ENCODE measurements at regions not wholly inside any gene's neighbourhood (a gene's known extent, or its start where the extent isn't known, plus 50 kb on each side); places are given as distances from the start of the nearest gene placed in this dataset.

DNA sequence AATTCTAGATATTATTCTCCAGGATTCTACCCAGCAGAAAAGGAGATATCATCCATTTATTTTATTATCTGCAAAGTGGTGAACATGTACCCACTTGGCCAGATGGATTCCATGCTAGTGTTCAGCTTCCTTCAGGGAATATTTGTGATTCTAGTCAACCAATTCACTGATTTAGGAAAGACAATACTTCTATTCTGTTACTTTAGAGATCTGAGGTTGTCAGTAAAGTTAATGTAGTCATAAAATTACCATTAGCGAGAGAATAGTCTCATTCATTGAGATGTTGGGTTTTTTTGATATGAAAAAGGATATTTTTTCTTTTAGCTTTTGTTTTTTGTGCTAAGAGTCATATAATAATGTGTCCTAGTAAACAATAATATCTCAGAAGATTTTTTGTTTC is 222.8 kb downstream of the CGGBP1 start:
- ATAC-seq = no peak
- no peak for TF ChIP-seq POLR2A (IDR thresholded peaks at IDR 0.05)
- TF ChIP-seq CTCF (IDR thresholded peaks at IDR 0.05) = no peak
- TF ChIP-seq EP300 (IDR thresholded peaks at IDR 0.05) = no peak
- TF ChIP-seq POLR2AphosphoS5 (IDR thresholded peaks at IDR 0.05) = no peak
- H3K4me3 ChIP-seq = no peak overlapping the region
- no peaks in the 10 kb centered on the region for H3K4me1 ChIP-seq
- H3K27me3 ChIP-seq = no peaks in the 10 kb centered on the region
- peaks cover 0 to 9% (median 0%) of the 10 kb centered on the region in 3 donors for H3K9me3 ChIP-seq
- 45 to 67% methylated on average over 1 of the region's 1 CpG for WGBS, 2 donors (ENCODE audit: low coverage in 1 of 2)
- H3K27ac ChIP-seq = no peak overlapping the region
- no peaks in the 10 kb centered on the region for H3K36me3 ChIP-seq

DNA sequence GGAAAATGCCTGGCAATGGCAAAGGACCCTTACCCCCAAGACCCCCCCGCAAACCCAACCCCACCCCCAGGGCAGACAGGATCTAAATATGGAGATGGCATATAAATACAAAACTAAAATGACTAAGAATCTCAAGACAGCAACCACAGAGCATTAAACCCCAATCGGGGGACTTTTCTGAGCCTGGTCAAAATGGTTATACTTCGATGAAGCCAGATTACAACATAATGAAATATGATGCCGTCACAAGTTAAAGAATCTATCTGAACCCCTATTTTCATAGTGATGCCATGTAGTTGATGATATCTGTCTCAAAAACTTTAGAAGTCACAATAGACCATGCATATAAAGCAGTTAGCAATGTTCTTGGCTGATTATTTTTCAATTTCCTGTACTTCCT is 223.6 kb downstream of the CGGBP1 start:
- Histone ChIP-seq H3K27ac (no peak overlapping the region), H3K27me3 (no peaks in the 10 kb centered on the region), H3K4me3 (no peak overlapping the region), H3K36me3 (no peaks in the 10 kb centered on the region), H3K4me1 (no peaks in the 10 kb centered on the region), H3K9me3 (peaks cover 0 to 9% (median 0%) of the 10 kb centered on the region in 3 donors)
- 85 to 88% methylated on average over 2 to 4 of the region's 4 CpGs for WGBS, 2 donors (ENCODE audit: low coverage in 1 of 2)
- TF ChIP-seq POLR2AphosphoS5 (IDR thresholded peaks at IDR 0.05) (no peak), POLR2A (IDR thresholded peaks at IDR 0.05) (no peak), CTCF (IDR thresholded peaks at IDR 0.05) (no peak), EP300 (IDR thresholded peaks at IDR 0.05) (no peak)
- no peak for ATAC-seq

- WGBS, 2 donors (ENCODE audit: low coverage in 1 of 2) = 28 to 46% methylated on average over 2 of the region's 2 CpGs
- no peak for ATAC-seq
- H3K27ac ChIP-seq = no peak overlapping the region
- no peaks in the 10 kb centered on the region for H3K36me3 ChIP-seq
- H3K4me1 ChIP-seq = no peaks in the 10 kb centered on the region
- TF ChIP-seq CTCF (IDR thresholded peaks at IDR 0.05) (no peak), POLR2A (IDR thresholded peaks at IDR 0.05) (no peak), EP300 (IDR thresholded peaks at IDR 0.05) (no peak), POLR2AphosphoS5 (IDR thresholded peaks at IDR 0.05) (no peak)
- H3K4me3 ChIP-seq = no peak overlapping the region
- H3K9me3 ChIP-seq = peaks cover 0 to 4% (median 0%) of the 10 kb centered on the region in 3 donors
- no peaks in the 10 kb centered on the region for H3K27me3 ChIP-seq
These were observed 224.5 kb downstream of the CGGBP1 start for GRCh38 chr3:87834327-87834726.

- no peak for ATAC-seq
- no peaks in the 10 kb centered on the region for H3K9me3 ChIP-seq
- no peak for TF ChIP-seq POLR2A (IDR thresholded peaks at IDR 0.05)
- no peak for TF ChIP-seq POLR2AphosphoS5 (IDR thresholded peaks at IDR 0.05)
- no peak for TF ChIP-seq CTCF (IDR thresholded peaks at IDR 0.05)
- TF ChIP-seq EP300 (IDR thresholded peaks at IDR 0.05) = no peak
These were observed 225.8 kb downstream of the CGGBP1 start for GRCh38 chr3:87833039-87833377.

GRCh38 chr3:87828046-87828445 is 230.8 kb downstream of the CGGBP1 start:
- H3K4me1 ChIP-seq = no peaks in the 10 kb centered on the region
- no peak for ATAC-seq
- no peak for TF ChIP-seq POLR2AphosphoS5 (IDR thresholded peaks at IDR 0.05)
- TF ChIP-seq CTCF (IDR thresholded peaks at IDR 0.05) = no peak
- no peak overlapping the region for H3K4me3 ChIP-seq
- no peak overlapping the region for H3K27ac ChIP-seq
- WGBS, 2 donors (ENCODE audit: low coverage in 1 of 2) = 59 to 69% methylated on average over 3 of the region's 3 CpGs
- no peaks in the 10 kb centered on the region for H3K9me3 ChIP-seq
- no peaks in the 10 kb centered on the region for H3K36me3 ChIP-seq
- H3K27me3 ChIP-seq = no peaks in the 10 kb centered on the region

More at GRCh38 chr3:87833039-87833377, 225.8 kb downstream of the CGGBP1 start:
- H3K27me3 ChIP-seq = no peaks in the 10 kb centered on the region
- H3K4me1 ChIP-seq = no peaks in the 10 kb centered on the region
- H3K36me3 ChIP-seq = no peaks in the 10 kb centered on the region
- no peak overlapping the region for H3K27ac ChIP-seq
- no peak overlapping the region for H3K4me3 ChIP-seq

All from gastroesophageal sphincter (tissue), 4 donors.